Neural cell (in vitro differentiated cells): ENCODE measurements at regions not wholly inside any gene's neighbourhood (a gene's known extent, or its start where the extent isn't known, plus 50 kb on each side); places are given as distances from the start of the nearest gene placed in this dataset.

Experiments used
- CTCF ChIP-seq: fragments of 450-650 bp; IDR thresholded peaks from 2 replicates; pipeline ENCODE4 v1.5.1; 2014; ENCODE audit warnings: antibody characterized with exemption, mild to moderate bottlenecking, moderate library complexity; ENCODE audit not compliant: poor library complexity, severe bottlenecking
- EP300 ChIP-seq: fragments of 450-650 bp; conservative IDR thresholded peaks from 2 replicates; pipeline ENCODE4 v1.6.1; 2014; ENCODE audit warnings: antibody characterized with exemption, mild to moderate bottlenecking, moderate library complexity; ENCODE audit not compliant: poor library complexity, severe bottlenecking
- POLR2AphosphoS5 ChIP-seq: IDR thresholded peaks from 2 replicates; pipeline ENCODE4 v1.6.1; 2012
- TAF1 ChIP-seq: IDR thresholded peaks from 2 replicates; pipeline ENCODE4 v1.6.1; 2012; ENCODE audit warnings: low read depth

GRCh38 chr10:10609379-10609955, 408.2 kb upstream of the CELF2 start:
- TF ChIP-seq POLR2AphosphoS5: no peak
- no peak for TF ChIP-seq CTCF
- TF ChIP-seq EP300: no peak
- no peak for TF ChIP-seq TAF1
